ENCODE measurements at regions not wholly inside any gene's neighbourhood (a gene's known extent, or its start where the extent isn't known, plus 50 kb on each side); places are given as distances from the start of the nearest gene placed in this dataset.
A peak's percentile ranks its signal among the peaks of the same experiment; 100 is the strongest.

GRCh38 chr14:104348741-104349140 lies 210.4 kb downstream of the KIF26A start:
- Histone ChIP-seq H3K9me3 (peaks cover 0 to 4% (median 0%) of the 10 kb centered on the region in 3 donors), H3K4me3 (no peak overlapping the region), H3K4me1 (no peaks in the 10 kb centered on the region), H3K27ac (no peak overlapping the region), H3K36me3 (no peaks in the 10 kb centered on the region), H3K27me3 (peaks cover 0 to 39% of the 10 kb centered on the region in 2 donors)
- DNase-seq: peak in 1 of 2 donors; percentile 48
- TF ChIP-seq CTCF (IDR thresholded peaks at IDR 0.05): no peak
- intact Hi-C loops (cut with DNase I; ENCODE audit: low total_unique reads): no loop called here

- Histone ChIP-seq H3K36me3 (no peaks in the 10 kb centered on the region), H3K4me1 (no peaks in the 10 kb centered on the region), H3K9me3 (peaks cover 0 to 4% (median 0%) of the 10 kb centered on the region in 3 donors), H3K27me3 (peaks cover 0 to 36% of the 10 kb centered on the region in 2 donors), H3K27ac (no peak overlapping the region), H3K4me3 (no peak overlapping the region)
- DNase-seq: peak; percentile 16 to 48
- TF ChIP-seq CTCF (IDR thresholded peaks at IDR 0.05): no peak
- intact Hi-C loops (cut with DNase I; ENCODE audit: low total_unique reads): no loop called here
These were observed 211.6 kb downstream of the KIF26A start for GRCh38 chr14:104349950-104350349.

- DNase-seq: peak; percentile 3 to 25
- H3K27me3 ChIP-seq: peaks cover 0 to 30% of the 10 kb centered on the region in 2 donors
- intact Hi-C loops (cut with DNase I; ENCODE audit: low total_unique reads): no loop called here
- H3K4me3 ChIP-seq: no peak overlapping the region
- H3K27ac ChIP-seq: no peak overlapping the region
- H3K9me3 ChIP-seq: peaks cover 0 to 4% (median 0%) of the 10 kb centered on the region in 3 donors
- TF ChIP-seq CTCF (IDR thresholded peaks at IDR 0.05): no peak
- no peaks in the 10 kb centered on the region for H3K36me3 ChIP-seq
- no peaks in the 10 kb centered on the region for H3K4me1 ChIP-seq
These were observed 212.2 kb downstream of the KIF26A start for GRCh38 chr14:104350463-104351185.

- TF ChIP-seq CTCF (IDR thresholded peaks at IDR 0.05): no peak
- DNase-seq: peak; percentile 1 to 13
- intact Hi-C loops (cut with DNase I; ENCODE audit: low total_unique reads): no loop called here
- H3K4me1 ChIP-seq: no peaks in the 10 kb centered on the region
- H3K27ac ChIP-seq: no peak overlapping the region
- peaks cover 0 to 24% of the 10 kb centered on the region in 2 donors for H3K27me3 ChIP-seq
- H3K36me3 ChIP-seq: no peaks in the 10 kb centered on the region
- no peak overlapping the region for H3K4me3 ChIP-seq
- H3K9me3 ChIP-seq: peaks cover 0 to 4% (median 0%) of the 10 kb centered on the region in 3 donors
These were observed 213.6 kb downstream of the KIF26A start for GRCh38 chr14:104351849-104352492.

- TF ChIP-seq CTCF (IDR thresholded peaks at IDR 0.05): no peak
- intact Hi-C loops (cut with DNase I; ENCODE audit: low total_unique reads): no loop called here
These were observed 214.3 kb downstream of the KIF26A start for GRCh38 chr14:104352493-104353220.

More at GRCh38 chr14:104352493-104353220, 214.3 kb downstream of the KIF26A start:
- H3K4me1 ChIP-seq: no peaks in the 10 kb centered on the region
- H3K27me3 ChIP-seq: peaks cover 0 to 28% of the 10 kb centered on the region in 2 donors
- H3K4me3 ChIP-seq: no peak overlapping the region
- peaks cover 0 to 4% (median 0%) of the 10 kb centered on the region in 3 donors for H3K9me3 ChIP-seq
- H3K36me3 ChIP-seq: no peaks in the 10 kb centered on the region
- DNase-seq: peak; percentile 8 to 37
- H3K27ac ChIP-seq: no peak overlapping the region

Measured in tibial artery (tissue), 4 donors.